Lung (tissue), 11 donors: ENCODE measurements at regions not wholly inside any gene's neighbourhood (a gene's known extent, or its start where the extent isn't known, plus 50 kb on each side); places are given as distances from the start of the nearest gene placed in this dataset.

Experiments
- ATAC-seq: fragments of 200-7000 bp; cut with Tn5 transposase; one replicate; pipeline ENCODE4 v1.9.1; 2020; ENCODE audit warnings: moderate number of reproducible peaks; ENCODE audit not compliant: insufficient read depth, low FRiP score
- DNase-seq, 3 donors: peaks; one replicate each; pipeline ENCODE4 v3.0.0-alpha.2; 2013 to 2017
- H3K27ac ChIP-seq, 2 donors: one replicate each; pipeline ENCODE4 v1.5.1; 2013; ENCODE audit warnings: mild to moderate bottlenecking in 2 of 2, moderate library complexity in 2 of 2, control low read depth in 1 of 2, inconsistent platforms in 1 of 2, low read depth in 1 of 2, low read length in 1 of 2
- H3K27me3 ChIP-seq, 3 donors: one replicate each; pipeline ENCODE4 v1.5.1; 2013; ENCODE audit warnings: low read length in 2 of 3; ENCODE audit not compliant: control insufficient read depth in 3 of 3, insufficient read depth in 3 of 3
- H3K36me3 ChIP-seq, 4 donors: one replicate each; pipeline ENCODE4 v1.5.1; 2013; ENCODE audit warnings: low read length in 4 of 4, mild to moderate bottlenecking in 1 of 4, moderate library complexity in 1 of 4; ENCODE audit not compliant: control insufficient read depth in 4 of 4, insufficient read depth in 4 of 4
- H3K4me1 ChIP-seq, 5 donors: one replicate each; pipeline ENCODE4 v1.5.1; 2013; ENCODE audit warnings: low read length in 5 of 5, mild to moderate bottlenecking in 2 of 5, moderate library complexity in 1 of 5; ENCODE audit not compliant: control insufficient read depth in 5 of 5, insufficient read depth in 5 of 5
- H3K4me3 ChIP-seq: one replicate; pipeline ENCODE4 v1.5.1; 2013; ENCODE audit warnings: mild to moderate bottlenecking, control low read depth, moderate library complexity
- H3K9ac ChIP-seq, 2 donors: one replicate each; pipeline ENCODE4 v1.5.1; 2013; ENCODE audit warnings: low read length in 2 of 2, control low read depth in 1 of 2; ENCODE audit not compliant: insufficient read depth in 1 of 2
- H3K9me3 ChIP-seq, 4 donors: one replicate each; pipeline ENCODE4 v1.5.1; 2013; ENCODE audit warnings: low read length in 3 of 4, mild to moderate bottlenecking in 1 of 4, moderate library complexity in 1 of 4; ENCODE audit not compliant: control insufficient read depth in 4 of 4, insufficient read depth in 3 of 4
- WGBS, 2 donors: extraction: QIAGEN DNeasy Blood & Tissue Kit; methylation state at CpG; one replicate each; pipeline ENCODE4 v1.1.7; 2013; 5-methylcytosine and 5-hydroxymethylcytosine counted together
- TF ChIP-seq, protein P1 (sequence below): IDR thresholded peaks from 2 replicates; pipeline ENCODE4 v1.5.1; 2012; ENCODE audit warnings: mild to moderate bottlenecking; ENCODE audit errors: control extremely low read depth, extremely low read depth
- donor health status: control.
- donor health status: control.
- donor health status: Bipolar disorder and iron deficiency.
- donor health status: healthy.
- donor health status: DM: yes; HTN: yes; CAD: no.

DNA sequence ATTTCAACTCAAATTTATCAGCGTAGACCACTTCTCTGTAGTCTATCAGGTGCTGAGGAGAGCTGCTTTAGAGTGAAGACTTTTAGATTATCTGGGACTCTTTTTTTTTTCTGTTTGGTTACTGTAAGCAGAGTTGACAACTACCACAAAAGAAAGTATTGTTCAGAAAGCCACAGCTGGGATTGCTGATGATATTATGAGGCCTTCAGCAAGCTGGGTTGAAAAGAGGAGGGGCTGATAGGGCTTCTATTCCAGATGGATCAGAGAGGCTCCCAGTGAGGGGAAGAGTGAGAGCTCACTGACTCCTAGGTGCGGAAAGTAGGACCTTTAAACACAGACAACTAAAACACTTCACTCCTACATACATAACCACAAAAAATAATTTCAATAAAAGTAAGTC lies 188.5 kb upstream of the FERD3L start:
- H3K36me3 ChIP-seq: no peaks in the 10 kb centered on the region
- TF ChIP-seq, protein P1, sequence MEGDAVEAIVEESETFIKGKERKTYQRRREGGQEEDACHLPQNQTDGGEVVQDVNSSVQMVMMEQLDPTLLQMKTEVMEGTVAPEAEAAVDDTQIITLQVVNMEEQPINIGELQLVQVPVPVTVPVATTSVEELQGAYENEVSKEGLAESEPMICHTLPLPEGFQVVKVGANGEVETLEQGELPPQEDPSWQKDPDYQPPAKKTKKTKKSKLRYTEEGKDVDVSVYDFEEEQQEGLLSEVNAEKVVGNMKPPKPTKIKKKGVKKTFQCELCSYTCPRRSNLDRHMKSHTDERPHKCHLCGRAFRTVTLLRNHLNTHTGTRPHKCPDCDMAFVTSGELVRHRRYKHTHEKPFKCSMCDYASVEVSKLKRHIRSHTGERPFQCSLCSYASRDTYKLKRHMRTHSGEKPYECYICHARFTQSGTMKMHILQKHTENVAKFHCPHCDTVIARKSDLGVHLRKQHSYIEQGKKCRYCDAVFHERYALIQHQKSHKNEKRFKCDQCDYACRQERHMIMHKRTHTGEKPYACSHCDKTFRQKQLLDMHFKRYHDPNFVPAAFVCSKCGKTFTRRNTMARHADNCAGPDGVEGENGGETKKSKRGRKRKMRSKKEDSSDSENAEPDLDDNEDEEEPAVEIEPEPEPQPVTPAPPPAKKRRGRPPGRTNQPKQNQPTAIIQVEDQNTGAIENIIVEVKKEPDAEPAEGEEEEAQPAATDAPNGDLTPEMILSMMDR: no peak
- H3K4me1 ChIP-seq: no peaks in the 10 kb centered on the region
- H3K27ac ChIP-seq: no peak overlapping the region
- WGBS, 2 donors: 96 to 100% methylated on average over 2 of the region's 2 CpGs
- peaks cover 0 to 4% (median 0%) of the 10 kb centered on the region in 3 donors for H3K27me3 ChIP-seq
- H3K4me3 ChIP-seq: no peak overlapping the region
- no peak overlapping the region for H3K9ac ChIP-seq
- ATAC-seq (no peak), DNase-seq (no peak)
- no peaks in the 10 kb centered on the region for H3K9me3 ChIP-seq

DNA sequence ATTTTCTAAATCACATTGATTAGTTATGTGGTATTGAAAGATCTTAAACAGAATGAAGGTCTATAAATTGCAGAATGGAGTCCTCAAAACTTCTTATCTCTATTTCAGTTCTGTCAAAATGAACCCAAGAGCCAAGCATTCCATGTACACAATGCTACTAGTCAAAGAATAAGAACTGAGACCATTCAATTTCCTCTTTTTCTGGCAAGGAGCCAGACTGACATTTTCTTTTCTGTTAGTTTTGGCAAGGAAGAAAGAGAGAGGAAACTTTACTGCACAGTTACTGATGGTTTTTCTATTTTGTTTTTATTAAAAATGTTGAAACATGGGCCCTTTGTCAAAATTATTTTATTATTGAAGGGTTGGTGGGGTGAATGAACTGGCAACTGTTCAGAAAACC lies 181.8 kb upstream of the FERD3L start:
- peaks cover 0 to 7% (median 4%) of the 10 kb centered on the region in 3 donors for H3K27me3 ChIP-seq
- no peak overlapping the region for H3K27ac ChIP-seq
- H3K4me3 ChIP-seq: no peak overlapping the region
- DNase-seq (peak in 2 of 3 donors; percentile 95 to 96), ATAC-seq (no peak)
- no peaks in the 10 kb centered on the region for H3K36me3 ChIP-seq
- TF ChIP-seq, protein P1: no peak
- no peaks in the 10 kb centered on the region for H3K9me3 ChIP-seq
- no peak overlapping the region for H3K9ac ChIP-seq
- peaks cover 0 to 17% (median 0%) of the 10 kb centered on the region in 5 donors for H3K4me1 ChIP-seq

DNA sequence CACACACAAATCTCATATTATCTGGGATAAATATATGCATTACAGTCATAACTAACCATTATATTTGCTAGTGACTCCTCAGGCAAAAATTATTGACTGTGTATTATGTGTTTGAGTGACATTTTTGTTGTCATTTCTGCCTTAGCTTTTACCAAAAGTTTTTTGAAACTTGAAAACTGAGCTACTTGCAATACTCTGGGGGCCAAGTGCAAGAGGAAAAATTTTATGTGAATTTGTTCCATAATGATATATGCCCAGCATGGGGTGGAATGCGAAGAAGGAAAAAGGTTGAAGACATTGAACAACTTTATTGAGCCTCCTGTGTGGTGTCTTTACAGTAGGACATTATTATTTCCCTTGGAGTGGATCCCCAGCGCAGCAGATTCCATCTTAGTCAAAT lies 176.8 kb upstream of the FERD3L start:
- WGBS, 2 donors: 85 to 95% methylated on average over 2 of the region's 2 CpGs
- H3K4me1 ChIP-seq: peaks cover 0 to 5% (median 0%) of the 10 kb centered on the region in 5 donors
- TF ChIP-seq, protein P1: no peak
- DNase-seq (no peak), ATAC-seq (no peak)
- H3K9me3 ChIP-seq: no peaks in the 10 kb centered on the region
- no peak overlapping the region for H3K27ac ChIP-seq
- no peak overlapping the region for H3K4me3 ChIP-seq
- no peaks in the 10 kb centered on the region for H3K36me3 ChIP-seq
- H3K27me3 ChIP-seq: peaks cover 0 to 6% (median 4%) of the 10 kb centered on the region in 3 donors
- H3K9ac ChIP-seq: no peak overlapping the region

DNA sequence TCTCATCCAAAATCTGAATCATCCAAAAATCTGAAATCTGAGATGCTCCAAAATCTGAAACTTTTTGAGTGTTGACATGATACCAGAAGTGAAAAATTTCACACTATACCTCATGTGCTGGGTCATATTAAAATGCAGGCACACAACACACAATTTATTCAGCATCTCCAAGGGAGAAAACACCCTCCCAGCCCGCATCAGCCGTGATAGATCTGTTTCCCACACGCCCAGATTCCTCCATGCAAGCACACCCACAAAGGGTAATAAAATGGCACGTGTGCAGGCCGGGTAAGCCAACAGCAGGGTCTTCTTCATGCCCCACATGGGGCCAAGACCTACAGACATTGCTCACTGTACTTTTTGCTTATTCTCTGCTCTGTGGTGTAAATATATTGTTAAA lies 173.1 kb upstream of the FERD3L start:
- ATAC-seq: no peak
- H3K4me1 ChIP-seq: no peaks in the 10 kb centered on the region
- H3K36me3 ChIP-seq: no peaks in the 10 kb centered on the region
- H3K27ac ChIP-seq: no peak overlapping the region
- 84 to 86% methylated on average over 5 of the region's 5 CpGs for WGBS, 2 donors
- H3K27me3 ChIP-seq: peaks cover 0 to 6% (median 3%) of the 10 kb centered on the region in 3 donors
- H3K9ac ChIP-seq: no peak overlapping the region
- H3K4me3 ChIP-seq: no peak overlapping the region
- no peak for DNase-seq
- TF ChIP-seq, protein P1: no peak
- no peaks in the 10 kb centered on the region for H3K9me3 ChIP-seq
